ENCODE measurements at regions not wholly inside any gene's neighbourhood (a gene's known extent, or its start where the extent isn't known, plus 50 kb on each side); places are given as distances from the start of the nearest gene placed in this dataset.
A peak's percentile ranks its signal among the peaks of the same experiment; 100 is the strongest.
"Not testable (repeated sequence)": the region's sequence is repeated elsewhere in the genome, so short reads cannot be mapped to it uniquely, and the experiment has no call there.

GRCh38 chr1:219863816-219864215 lies 64.5 kb downstream of the SLC30A10 start:
- not testable (repeated sequence) for DNase-seq; H3K4me3 ChIP-seq (ENCODE audit: low read depth, low read length); H3K27me3 ChIP-seq (ENCODE audit: insufficient read depth, low read depth, severe bottlenecking)

GRCh38 chr1:219862366-219862765 lies 66.0 kb downstream of the SLC30A10 start:
- Histone ChIP-seq H3K36me3 (no peaks in the 10 kb centered on the region), H3K27ac (no peak overlapping the region), H3K4me3 (ENCODE audit: low read depth, low read length) (no peak overlapping the region), H3K9me3 (ENCODE audit: severe bottlenecking) (no peaks in the 10 kb centered on the region), H3K27me3 (ENCODE audit: insufficient read depth, low read depth, severe bottlenecking) (no peaks in the 10 kb centered on the region)
- no peak for TF ChIP-seq CTCF (IDR thresholded peaks at IDR 0.05; ENCODE audit: low read depth, low read length)
- DNase-seq = no peak

More at GRCh38 chr1:219863816-219864215, 64.5 kb downstream of the SLC30A10 start:
- not testable (repeated sequence) for H3K27ac ChIP-seq; H3K36me3 ChIP-seq; H3K9me3 ChIP-seq (ENCODE audit: severe bottlenecking)

GRCh38 chr1:219858980-219859379 lies 69.4 kb downstream of the SLC30A10 start:
- no peak for TF ChIP-seq CTCF (IDR thresholded peaks at IDR 0.05; ENCODE audit: low read depth, low read length)
- Histone ChIP-seq H3K4me3 (ENCODE audit: low read depth, low read length) (no peak overlapping the region), H3K27ac (no peak overlapping the region), H3K36me3 (no peaks in the 10 kb centered on the region), H3K27me3 (ENCODE audit: insufficient read depth, low read depth, severe bottlenecking) (no peaks in the 10 kb centered on the region), H3K9me3 (ENCODE audit: severe bottlenecking) (peaks cover 3% of the 10 kb centered on the region)
- no peak for DNase-seq

GRCh38 chr1:219847215-219847855 lies 81.0 kb downstream of the SLC30A10 start:
- no peak for DNase-seq
- H3K9me3 ChIP-seq (ENCODE audit: severe bottlenecking) = peaks cover 2% of the 10 kb centered on the region
- H3K4me3 ChIP-seq (ENCODE audit: low read depth, low read length) = no peak overlapping the region
- H3K36me3 ChIP-seq = no peaks in the 10 kb centered on the region
- no peak for TF ChIP-seq CTCF (IDR thresholded peaks at IDR 0.05; ENCODE audit: low read depth, low read length)
- no peaks in the 10 kb centered on the region for H3K27me3 ChIP-seq (ENCODE audit: insufficient read depth, low read depth, severe bottlenecking)
- H3K27ac ChIP-seq = no peak overlapping the region

GRCh38 chr1:219839595-219839994 lies 88.8 kb downstream of the SLC30A10 start:
- peak; percentile 36 for DNase-seq
- not testable (repeated sequence) for H3K4me3 ChIP-seq (ENCODE audit: low read depth, low read length)

GRCh38 chr1:219837994-219838294 lies 90.4 kb downstream of the SLC30A10 start:
- no peaks in the 10 kb centered on the region for H3K27me3 ChIP-seq (ENCODE audit: insufficient read depth, low read depth, severe bottlenecking)
- no peak overlapping the region for H3K27ac ChIP-seq
- H3K36me3 ChIP-seq = no peaks in the 10 kb centered on the region
- no peak for DNase-seq
- no peak overlapping the region for H3K4me3 ChIP-seq (ENCODE audit: low read depth, low read length)
- no peaks in the 10 kb centered on the region for H3K9me3 ChIP-seq (ENCODE audit: severe bottlenecking)
- TF ChIP-seq CTCF (IDR thresholded peaks at IDR 0.05; ENCODE audit: low read depth, low read length) = no peak

More at GRCh38 chr1:219839595-219839994, 88.8 kb downstream of the SLC30A10 start:
- H3K27ac ChIP-seq; H3K27me3 ChIP-seq (ENCODE audit: insufficient read depth, low read depth, severe bottlenecking); H3K9me3 ChIP-seq (ENCODE audit: severe bottlenecking); H3K36me3 ChIP-seq: not testable (repeated sequence)

GRCh38 chr1:219837274-219837993 lies 90.9 kb downstream of the SLC30A10 start:
- no peak overlapping the region for H3K27ac ChIP-seq
- H3K36me3 ChIP-seq = no peaks in the 10 kb centered on the region
- peak; percentile 78 for TF ChIP-seq CTCF (IDR thresholded peaks at IDR 0.05; ENCODE audit: low read depth, low read length)
- H3K27me3 ChIP-seq (ENCODE audit: insufficient read depth, low read depth, severe bottlenecking) = no peaks in the 10 kb centered on the region
- no peak overlapping the region for H3K4me3 ChIP-seq (ENCODE audit: low read depth, low read length)
- no peaks in the 10 kb centered on the region for H3K9me3 ChIP-seq (ENCODE audit: severe bottlenecking)
- DNase-seq = peak; percentile 34

All from WERI-Rb-1 (cell line).